Small intestine (tissue), 7 donors: ENCODE measurements at regions not wholly inside any gene's neighbourhood (a gene's known extent, or its start where the extent isn't known, plus 50 kb on each side); places are given as distances from the start of the nearest gene placed in this dataset.

Source experiments
- DNase-seq, 2 donors: peaks; one replicate each; pipeline versions ENCODE4 v3.0.0 to v3.0.0-alpha.2; 2013
- FAIRE-seq: peaks from 2 replicates; lab custom pipeline; 2012; peaks lifted over from hg19 to GRCh38; lab: Jason Lieb, UNC
- H3K27ac ChIP-seq, 3 donors: one replicate each; pipeline ENCODE4 v1.5.1; 2013; ENCODE audit warnings: low read length in 2 of 3, mild to moderate bottlenecking in 2 of 3, control low read depth in 1 of 3, inconsistent platforms in 1 of 3, low read depth in 1 of 3, moderate library complexity in 1 of 3
- H3K27me3 ChIP-seq, 3 donors: one replicate each; pipeline ENCODE4 v1.6.1; 2013; ENCODE audit warnings: low read length in 3 of 3, inconsistent platforms in 1 of 3; ENCODE audit not compliant: control insufficient read depth in 3 of 3, insufficient read depth in 3 of 3
- H3K36me3 ChIP-seq, 3 donors: one replicate each; pipeline ENCODE4 v1.6.1; 2013; ENCODE audit warnings: low read length in 3 of 3, inconsistent platforms in 1 of 3, low read depth in 1 of 3, mild to moderate bottlenecking in 1 of 3, moderate library complexity in 1 of 3; ENCODE audit not compliant: control insufficient read depth in 3 of 3, insufficient read depth in 2 of 3
- H3K4me1 ChIP-seq, 3 donors: one replicate each; pipeline ENCODE4 v1.6.1; 2013; ENCODE audit warnings: low read length in 2 of 3, inconsistent platforms in 1 of 3, low read depth in 1 of 3, mild to moderate bottlenecking in 1 of 3, moderate library complexity in 1 of 3; ENCODE audit not compliant: control insufficient read depth in 3 of 3, insufficient read depth in 2 of 3
- H3K4me3 ChIP-seq, 3 donors: one replicate each; pipeline ENCODE4 v1.5.1; 2013; ENCODE audit warnings: low read length in 3 of 3, control low read depth in 1 of 3, inconsistent platforms in 1 of 3, low read depth in 1 of 3, mild to moderate bottlenecking in 1 of 3, moderate library complexity in 1 of 3
- H3K9me3 ChIP-seq, 2 donors: one replicate each; pipeline ENCODE4 v1.6.1; 2013; ENCODE audit warnings: low read depth in 1 of 2, low read length in 1 of 2; ENCODE audit not compliant: control insufficient read depth in 2 of 2, insufficient read depth in 1 of 2
- WGBS, 3 donors: extraction: QIAGEN DNeasy Blood & Tissue Kit; methylation state at CpG; one replicate each; pipeline ENCODE4 v1.1.7; 2013; 5-methylcytosine and 5-hydroxymethylcytosine counted together
- donor health status: healthy with polysubstance abuse.
- donor health status: control.
- donor health status: control.
- donor health status: Bipolar disorder and iron deficiency.
- donor health status: healthy.

DNA sequence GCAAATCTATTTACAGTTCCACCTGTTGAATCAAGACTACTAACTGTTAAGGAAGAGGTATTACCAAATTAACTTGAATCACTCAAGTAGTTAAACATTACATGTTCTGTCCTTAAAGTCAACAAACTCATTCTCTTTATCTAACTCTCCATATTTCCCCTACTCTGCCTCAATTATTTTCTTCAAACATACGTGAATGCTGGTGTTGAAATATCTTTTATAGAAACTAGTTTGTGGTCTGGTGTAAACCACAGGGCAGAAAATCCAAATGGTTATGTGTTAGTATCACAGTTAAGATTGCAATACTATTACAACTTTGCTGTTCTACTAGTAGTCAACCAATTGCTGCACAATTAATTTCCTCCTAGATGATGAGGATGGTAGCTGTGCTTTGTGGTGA is 603.5 kb downstream of the KCTD16 start:
- DNase-seq (no peak), FAIRE-seq (no peak)
- 18 to 46% (median 23%) methylated on average over 1 of the region's 1 CpG for WGBS, 3 donors
- H3K27ac ChIP-seq: no peak overlapping the region
- no peaks in the 10 kb centered on the region for H3K4me1 ChIP-seq
- no peaks in the 10 kb centered on the region for H3K9me3 ChIP-seq
- H3K4me3 ChIP-seq: no peak overlapping the region
- no peaks in the 10 kb centered on the region for H3K36me3 ChIP-seq
- H3K27me3 ChIP-seq: no peaks in the 10 kb centered on the region

DNA sequence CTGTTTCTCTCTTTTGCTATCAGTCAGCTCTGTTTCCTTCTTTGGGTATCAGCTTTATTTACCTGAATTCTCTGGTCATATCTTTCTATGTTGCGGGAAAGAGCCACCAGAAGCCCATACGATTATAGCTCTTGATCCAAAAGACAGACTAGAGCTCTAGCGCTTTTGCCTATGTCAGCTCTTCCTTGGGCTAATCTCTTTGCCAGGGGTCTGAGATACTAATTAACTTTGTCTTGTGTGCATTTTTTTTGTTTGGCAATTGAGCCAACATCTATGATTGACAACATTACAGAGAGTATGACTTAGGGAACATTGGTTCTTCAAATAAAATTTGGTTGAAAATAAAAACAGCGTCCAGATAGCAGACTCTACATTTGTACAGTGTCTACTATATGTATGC is 603.0 kb downstream of the KCTD16 start:
- no peaks in the 10 kb centered on the region for H3K36me3 ChIP-seq
- H3K27ac ChIP-seq: no peak overlapping the region
- no peak for DNase-seq
- H3K27me3 ChIP-seq: no peaks in the 10 kb centered on the region
- no peaks in the 10 kb centered on the region for H3K9me3 ChIP-seq
- no peak overlapping the region for H3K4me3 ChIP-seq
- FAIRE-seq: no peak
- no peaks in the 10 kb centered on the region for H3K4me1 ChIP-seq
- 72 to 83% (median 82%) methylated on average over 4 of the region's 4 CpGs for WGBS, 3 donors

DNA sequence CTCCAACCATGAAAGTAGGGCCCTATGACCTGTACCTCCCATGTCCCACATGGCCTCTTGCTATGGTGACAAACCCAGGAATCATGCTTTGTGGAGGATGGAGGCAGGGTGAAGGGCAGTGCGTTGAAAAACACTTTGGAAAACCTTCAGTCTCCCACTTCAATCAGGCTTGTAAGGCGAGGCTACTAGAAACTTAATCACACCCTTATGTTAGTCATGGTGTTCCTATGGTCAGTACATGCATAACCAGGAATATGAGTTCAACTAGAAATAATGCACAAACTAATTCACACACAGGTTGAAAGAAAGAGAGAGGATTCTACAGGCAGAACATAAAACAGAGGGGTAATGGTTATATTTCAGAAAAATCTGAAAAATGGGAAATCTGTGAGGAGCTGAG is 601.1 kb downstream of the KCTD16 start:
- WGBS, 3 donors: 83 to 88% (median 88%) methylated on average over 2 of the region's 2 CpGs
- DNase-seq: no peak
- H3K27ac ChIP-seq: no peak overlapping the region
- H3K4me3 ChIP-seq: no peak overlapping the region
- no peaks in the 10 kb centered on the region for H3K36me3 ChIP-seq
- no peaks in the 10 kb centered on the region for H3K27me3 ChIP-seq
- FAIRE-seq: no peak
- no peaks in the 10 kb centered on the region for H3K9me3 ChIP-seq
- H3K4me1 ChIP-seq: no peaks in the 10 kb centered on the region

DNA sequence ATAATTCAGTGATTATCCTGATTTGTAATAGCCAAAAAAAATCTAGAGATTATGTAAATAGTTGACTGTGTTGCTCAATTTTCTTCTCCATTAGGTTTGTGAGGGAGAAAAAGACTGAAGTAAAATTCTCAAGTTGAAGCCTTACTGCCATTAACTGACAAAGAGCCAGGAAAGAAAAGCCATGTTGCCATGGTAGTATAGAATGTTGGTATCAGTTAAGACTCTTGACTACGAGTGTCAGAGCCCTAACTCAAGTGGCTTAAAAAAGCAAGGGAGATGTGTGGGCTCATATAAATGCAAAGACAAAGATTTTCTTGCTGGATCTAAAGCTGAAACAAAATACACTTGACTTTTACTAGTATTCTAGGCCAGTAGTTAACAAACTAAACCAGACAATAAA is 571.7 kb downstream of the KCTD16 start:
- Histone ChIP-seq H3K4me3 (no peak overlapping the region), H3K36me3 (no peaks in the 10 kb centered on the region), H3K27me3 (no peaks in the 10 kb centered on the region), H3K27ac (no peak overlapping the region), H3K9me3 (no peaks in the 10 kb centered on the region), H3K4me1 (no peaks in the 10 kb centered on the region)
- no peak for FAIRE-seq
- no peak for DNase-seq
- WGBS, 3 donors: 31 to 46% (median 38%) methylated on average over 1 of the region's 1 CpG

DNA sequence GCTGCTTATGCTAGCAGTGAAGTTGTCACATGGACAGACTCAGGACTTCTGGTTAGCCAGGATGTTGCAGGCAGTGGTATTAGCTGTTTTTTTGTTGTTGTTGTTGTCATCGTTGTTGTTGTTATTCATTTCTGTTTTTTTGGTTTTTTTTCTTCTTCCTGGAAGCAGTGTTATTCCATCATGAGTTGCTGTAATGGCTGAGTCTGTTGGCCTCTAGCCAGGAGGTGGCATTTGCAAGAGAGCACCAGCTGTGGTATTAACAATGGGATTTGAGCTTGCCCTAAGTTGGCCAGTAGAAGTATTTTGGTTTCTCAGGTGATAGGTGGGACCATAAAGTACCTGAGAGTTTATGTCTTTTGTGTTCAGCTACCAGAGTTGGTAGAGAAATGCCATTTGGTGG is 561.1 kb downstream of the KCTD16 start:
- Histone ChIP-seq H3K4me1 (no peaks in the 10 kb centered on the region), H3K9me3 (peaks cover 0 to 4% of the 10 kb centered on the region in 2 donors), H3K27me3 (no peaks in the 10 kb centered on the region), H3K4me3 (no peak overlapping the region), H3K36me3 (no peaks in the 10 kb centered on the region), H3K27ac (no peak overlapping the region)
- DNase-seq: no peak
- 78 to 92% (median 88%) methylated on average over 1 of the region's 1 CpG for WGBS, 3 donors
- no peak for FAIRE-seq

DNA sequence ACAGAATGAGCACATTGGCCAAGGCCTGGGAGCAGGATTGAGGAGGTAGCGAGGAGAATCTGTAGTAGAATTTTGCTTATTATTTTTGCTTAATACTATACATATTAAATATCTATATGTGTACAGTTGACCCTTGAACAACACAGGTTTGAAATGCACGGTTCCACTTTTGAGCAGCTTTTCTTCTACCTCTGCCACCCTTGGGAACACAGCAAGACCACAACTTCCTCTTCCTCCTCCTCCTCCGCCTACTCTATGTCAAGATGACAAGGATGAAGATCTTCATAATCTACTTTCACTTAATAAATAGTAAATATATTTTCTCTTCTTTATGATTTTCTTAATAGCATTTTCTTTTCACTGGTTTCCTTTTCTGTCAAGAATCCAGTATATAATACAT is 541.4 kb downstream of the KCTD16 start:
- Histone ChIP-seq H3K9me3 (peaks cover 0 to 5% of the 10 kb centered on the region in 2 donors), H3K4me3 (no peak overlapping the region), H3K27ac (no peak overlapping the region), H3K27me3 (no peaks in the 10 kb centered on the region), H3K36me3 (no peaks in the 10 kb centered on the region), H3K4me1 (no peaks in the 10 kb centered on the region)
- DNase-seq (no peak), FAIRE-seq (no peak)
- WGBS, 3 donors: 46 to 57% (median 48%) methylated on average over 3 of the region's 3 CpGs

DNA sequence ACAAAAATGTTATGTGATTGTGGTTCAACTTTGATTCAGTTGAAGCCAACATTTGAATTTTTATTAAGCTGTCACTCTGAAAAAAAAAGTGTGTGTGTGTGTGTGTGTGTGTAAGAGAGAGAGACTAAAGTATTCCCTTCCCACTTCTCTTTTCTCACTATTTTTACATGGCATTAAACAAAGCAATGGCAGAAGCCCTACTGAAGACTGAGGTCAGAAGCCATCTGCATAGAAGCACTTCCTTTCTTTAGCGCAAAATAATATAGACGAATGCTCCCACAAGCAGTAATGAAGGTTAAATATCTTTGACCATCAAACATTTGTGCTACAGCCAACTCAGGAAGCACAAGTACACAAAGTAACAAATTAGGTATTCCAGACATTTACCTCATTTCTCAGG is 540.5 kb downstream of the KCTD16 start:
- DNase-seq (no peak), FAIRE-seq (no peak)
- Histone ChIP-seq H3K36me3 (no peaks in the 10 kb centered on the region), H3K9me3 (peaks cover 0 to 5% of the 10 kb centered on the region in 2 donors), H3K27me3 (no peaks in the 10 kb centered on the region), H3K4me1 (no peaks in the 10 kb centered on the region), H3K4me3 (no peak overlapping the region), H3K27ac (no peak overlapping the region)
- 73 to 96% (median 87%) methylated on average over 2 of the region's 2 CpGs for WGBS, 3 donors

DNA sequence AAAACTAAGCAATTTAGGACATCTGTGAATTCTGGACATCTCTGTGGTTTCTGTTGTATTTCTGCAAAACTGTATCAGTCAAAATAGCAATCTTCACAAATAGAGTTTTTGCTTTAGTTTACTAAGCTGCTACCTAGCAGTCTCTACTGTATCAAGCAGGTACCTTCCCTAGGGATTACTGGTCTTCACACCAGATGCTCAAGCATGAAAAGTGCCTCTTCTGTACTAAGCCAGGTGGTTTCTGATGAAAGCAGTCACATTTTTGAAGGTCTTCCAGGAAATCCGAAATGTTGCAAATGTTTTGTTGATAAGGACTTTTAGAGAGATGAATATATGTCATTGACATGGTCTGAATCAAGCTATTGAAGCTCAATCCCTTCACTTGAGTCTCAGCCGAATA is 540.0 kb downstream of the KCTD16 start:
- Histone ChIP-seq H3K9me3 (peaks cover 0 to 5% of the 10 kb centered on the region in 2 donors), H3K27ac (no peak overlapping the region), H3K4me3 (no peak overlapping the region), H3K4me1 (no peaks in the 10 kb centered on the region), H3K27me3 (no peaks in the 10 kb centered on the region), H3K36me3 (no peaks in the 10 kb centered on the region)
- DNase-seq (no peak), FAIRE-seq (no peak)
- whole genome bisulfite sequencing, 3 donors: 73 to 75% (median 73%) methylated on average over 2 of the region's 2 CpGs

DNA sequence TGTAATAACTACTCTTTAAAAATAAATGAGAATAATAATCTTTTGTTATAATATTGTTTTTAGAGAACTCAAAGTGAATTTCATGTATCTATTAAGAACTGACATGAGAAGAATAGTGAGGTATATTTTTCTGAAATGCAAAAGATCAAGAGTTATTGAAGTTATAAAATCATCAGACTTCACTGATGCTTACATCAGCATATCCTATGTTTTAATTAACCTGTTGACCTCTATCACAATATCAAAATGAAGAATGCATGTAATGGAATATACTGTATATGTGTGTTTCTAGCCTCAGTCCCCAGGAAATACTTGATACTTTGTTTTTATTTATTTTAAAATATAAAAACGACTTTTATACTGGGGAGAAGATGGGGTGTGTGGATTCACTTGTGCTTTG is 533.1 kb downstream of the KCTD16 start:
- 23 to 40% (median 34%) methylated on average over 1 of the region's 1 CpG for WGBS, 3 donors
- H3K9me3 ChIP-seq: peaks cover 0 to under 1% of the 10 kb centered on the region in 2 donors
- no peak overlapping the region for H3K27ac ChIP-seq
- no peaks in the 10 kb centered on the region for H3K36me3 ChIP-seq
- DNase-seq (no peak), FAIRE-seq (no peak)
- no peak overlapping the region for H3K4me3 ChIP-seq
- no peaks in the 10 kb centered on the region for H3K27me3 ChIP-seq
- no peaks in the 10 kb centered on the region for H3K4me1 ChIP-seq
